H1 (cell line): ENCODE measurements at regions not wholly inside any gene's neighbourhood (a gene's known extent, or its start where the extent isn't known, plus 50 kb on each side); places are given as distances from the start of the nearest gene placed in this dataset.

Experiments used
- CTCF ChIA-PET: fragments of 300-600 bp; sonication (Branson Sonifier 250); formaldehyde crosslinking; loops from one replicate; lab custom pipeline; 2021; ENCODE audit not compliant: partially characterized antibody; lab: Charles Lee
- POLR2A ChIA-PET: fragments of 300-600 bp; sonication (Branson Sonifier 250); formaldehyde crosslinking; loops from one replicate; lab custom pipeline; 2021; ENCODE audit warnings: inconsistent platforms; ENCODE audit not compliant: partially characterized antibody; lab: Charles Lee
- DNase-seq, 2 experiments: peaks; one replicate each; pipeline versions ENCODE4 v3.0.0 to v3.0.0-alpha.2; 2010 to 2022; ENCODE audit warnings: low spot score in 2 of 2, low read depth in 1 of 2, mixed read lengths in 1 of 2
- FAIRE-seq: peaks from 2 replicates; lab custom pipeline; 2011; peaks lifted over from hg19 to GRCh38; lab: Jason Lieb, UNC
- H2AFZ ChIP-seq: 2 replicates; pipeline ENCODE4 v1.8.1; 2012; ENCODE audit warnings: low read length, inconsistent platforms
- H2AK5ac ChIP-seq: 2 replicates; pipeline ENCODE4 v1.6.1; 2013; ENCODE audit warnings: low read depth, low read length
- H2BK120ac ChIP-seq: replicated peaks from 2 replicates; pipeline ENCODE3; 2013; ENCODE audit warnings: low read depth, low read length, inconsistent platforms
- H2BK12ac ChIP-seq: 2 replicates; pipeline ENCODE4 v1.6.1; 2013; ENCODE audit warnings: low read depth, low read length
- H2BK15ac ChIP-seq: 2 replicates; pipeline ENCODE4 v1.6.1; 2013; ENCODE audit warnings: low read length
- H2BK20ac ChIP-seq: 2 replicates; pipeline ENCODE4 v1.6.1; 2013; ENCODE audit warnings: low read length
- H2BK5ac ChIP-seq: 2 replicates; pipeline ENCODE4 v1.6.1; 2013; ENCODE audit warnings: low read depth, low read length
- H3K14ac ChIP-seq: 2 replicates; pipeline ENCODE4 v1.6.1; 2013; ENCODE audit warnings: inconsistent platforms; ENCODE audit not compliant: insufficient read length
- H3K18ac ChIP-seq: 2 replicates; pipeline ENCODE4 v1.6.1; 2013; ENCODE audit warnings: low read length; ENCODE audit errors: extremely low read depth
- H3K23ac ChIP-seq: 2 replicates; pipeline ENCODE4 v1.6.1; 2013; ENCODE audit warnings: inconsistent platforms; ENCODE audit not compliant: insufficient read length
- H3K23me2 ChIP-seq: 2 replicates; pipeline ENCODE4 v1.6.1; 2013; ENCODE audit warnings: low read depth, low read length
- H3K27ac ChIP-seq: 2 replicates; pipeline ENCODE4 v1.6.1; 2011; ENCODE audit warnings: low read depth, low read length, inconsistent platforms
- H3K27me3 ChIP-seq, 4 experiments: replicated peaks in 1 of 4; 1 replicate in 1 of 4; 2 replicates in 3 of 4; pipeline versions ENCODE4 v1.6.1 to v1.8.1; 2011 to 2013; ENCODE audit warnings: low read length in 3 of 4, mild to moderate bottlenecking in 3 of 4, inconsistent platforms in 2 of 4, mixed read lengths in 2 of 4, moderate library complexity in 1 of 4; ENCODE audit not compliant: control insufficient read depth in 3 of 4, insufficient read depth in 3 of 4; ENCODE audit errors: extremely low read depth in 1 of 4
- H3K36me3 ChIP-seq, 4 experiments: 2 replicates each; pipeline versions ENCODE4 v1.6.1 to v1.8.1; 2011 to 2013; ENCODE audit warnings: mild to moderate bottlenecking in 4 of 4, low read length in 3 of 4, moderate library complexity in 2 of 4, control low read depth in 1 of 4, inconsistent platforms in 1 of 4; ENCODE audit not compliant: insufficient read depth in 4 of 4, control insufficient read depth in 2 of 4
- H3K4ac ChIP-seq: replicated peaks from 2 replicates; pipeline ENCODE3; 2013; ENCODE audit warnings: low read length, low read depth, mixed read lengths, inconsistent platforms; ENCODE audit not compliant: insufficient read length
- H3K4me1 ChIP-seq, 4 experiments: replicated peaks in 1 of 4; 1 replicate in 1 of 4; 2 replicates in 3 of 4; pipeline versions ENCODE4 v1.6.1 to v1.8.1; 2011 to 2013; ENCODE audit warnings: low read length in 3 of 4, inconsistent platforms in 2 of 4, mixed read lengths in 1 of 4; ENCODE audit not compliant: insufficient read depth in 4 of 4, control insufficient read depth in 3 of 4
- H3K4me2 ChIP-seq, 2 experiments: 2 replicates each; pipeline versions ENCODE4 v1.6.1 to v1.8.1; 2011 to 2013; ENCODE audit warnings: low read depth in 2 of 2, low read length in 2 of 2, control low read depth in 1 of 2, inconsistent platforms in 1 of 2, mild to moderate bottlenecking in 1 of 2; ENCODE audit not compliant: insufficient read depth in 1 of 2
- H3K4me3 ChIP-seq, 4 experiments: fragments of 200-600, 300-600 bp in 1 of 4; sonication (generic), shearing (Covaris generic), sonication (Bioruptor Twin) in 1 of 4; 2 replicates each; pipeline versions ENCODE4 v1.5.1 to v1.8.1; 2011 to 2016; ENCODE audit warnings: low read length in 4 of 4, low read depth in 3 of 4, control low read depth in 2 of 4, inconsistent platforms in 2 of 4, mild to moderate bottlenecking in 2 of 4, mixed read lengths in 1 of 4, moderate library complexity in 1 of 4; ENCODE audit not compliant: insufficient read depth in 2 of 4; ENCODE audit errors: extremely low read depth in 1 of 4
- H3K56ac ChIP-seq: replicated peaks from 2 replicates; pipeline ENCODE3; 2013; ENCODE audit warnings: low read depth, mild to moderate bottlenecking, mixed read lengths, low read length, inconsistent platforms; ENCODE audit not compliant: insufficient read length
- H3K79me1 ChIP-seq: 2 replicates; pipeline ENCODE4 v1.6.1; 2013; ENCODE audit warnings: low read depth, low read length, control low read depth
- H3K79me2 ChIP-seq, 2 experiments: 2 replicates each; pipeline versions ENCODE4 v1.6.1 to v1.8.1; 2012 to 2013; ENCODE audit warnings: low read length in 2 of 2, mild to moderate bottlenecking in 2 of 2, inconsistent platforms in 1 of 2; ENCODE audit not compliant: insufficient read depth in 2 of 2, control insufficient read depth in 1 of 2
- H3K9ac ChIP-seq, 4 experiments: replicated peaks in 1 of 4; 1 replicate in 1 of 4; 2 replicates in 3 of 4; pipeline versions ENCODE4 v1.6.1 to v1.8.1; 2011 to 2013; ENCODE audit warnings: low read depth in 3 of 4, low read length in 3 of 4, control low read depth in 2 of 4, mild to moderate bottlenecking in 2 of 4, moderate library complexity in 2 of 4, inconsistent platforms in 1 of 4; ENCODE audit errors: extremely low read depth in 1 of 4
- H3K9me3 ChIP-seq, 2 experiments: 2 replicates each; pipeline versions ENCODE4 v1.6.1 to v1.8.1; 2012 to 2013; ENCODE audit warnings: mild to moderate bottlenecking in 2 of 2, moderate library complexity in 2 of 2, control low read depth in 1 of 2, inconsistent platforms in 1 of 2, low read depth in 1 of 2, low read length in 1 of 2, mixed read lengths in 1 of 2; ENCODE audit not compliant: insufficient read depth in 2 of 2
- H4K20me1 ChIP-seq, 2 experiments: replicated peaks in 1 of 2; 2 replicates each; pipeline versions ENCODE3 to v1.8.1; 2011 to 2013; ENCODE audit warnings: inconsistent platforms in 2 of 2, low read length in 2 of 2, mild to moderate bottlenecking in 1 of 2; ENCODE audit not compliant: insufficient read depth in 2 of 2, control insufficient read depth in 1 of 2
- H4K5ac ChIP-seq: 2 replicates; pipeline ENCODE4 v1.6.1; 2013; ENCODE audit warnings: low read length, low read depth, mixed read lengths, inconsistent platforms; ENCODE audit not compliant: insufficient read length
- H4K8ac ChIP-seq: 2 replicates; pipeline ENCODE4 v1.8.0; 2013; ENCODE audit warnings: mild to moderate bottlenecking, moderate library complexity, low read length, inconsistent platforms; ENCODE audit not compliant: insufficient read depth; ENCODE audit errors: extremely low read depth
- H4K91ac ChIP-seq: replicated peaks from 2 replicates; pipeline ENCODE3; 2013; ENCODE audit warnings: low read length, mixed read lengths, inconsistent platforms; ENCODE audit not compliant: insufficient read length
- EP300 ChIP-seq, 2 experiments: IDR thresholded peaks; 1 replicate in 1 of 2; 2 replicates in 1 of 2; pipeline ENCODE4 v1.6.1; 2011 to 2012; ENCODE audit warnings: low read depth in 2 of 2, low read length in 2 of 2, mild to moderate bottlenecking in 2 of 2, borderline replicate concordance in 1 of 2, inconsistent platforms in 1 of 2, moderate library complexity in 1 of 2
- KDM1A ChIP-seq: fragments of 200-600, 300-600 bp; sonication (generic); IDR thresholded peaks from 2 replicates; pipeline ENCODE4 v1.7.1; 2016; ENCODE audit warnings: mild to moderate bottlenecking, low read length, borderline replicate concordance
- POLR2A ChIP-seq, 2 experiments: IDR thresholded peaks; 1 replicate in 1 of 2; 2 replicates in 1 of 2; pipeline ENCODE4 v1.6.1; 2011; ENCODE audit warnings: low read depth in 2 of 2, low read length in 2 of 2, mild to moderate bottlenecking in 2 of 2; ENCODE audit errors: control extremely low read depth in 1 of 2
- POLR2AphosphoS5 ChIP-seq: IDR thresholded peaks from 2 replicates; pipeline ENCODE4 v1.6.1; 2011; ENCODE audit warnings: low read depth, low read length
- SAP30 ChIP-seq: fragments of 300-600 bp; sonication (generic); IDR thresholded peaks from 2 replicates; pipeline ENCODE4 v1.7.1; 2012; ENCODE audit warnings: low read length, moderate library complexity, mild to moderate bottlenecking, inconsistent platforms; ENCODE audit not compliant: insufficient read depth, insufficient replicate concordance
- SP1 ChIP-seq: IDR thresholded peaks from 2 replicates; pipeline ENCODE4 v1.6.1; 2011; ENCODE audit warnings: low read depth, low read length
- TAF1 ChIP-seq: IDR thresholded peaks from 2 replicates; pipeline ENCODE4 v1.6.1; 2011; ENCODE audit warnings: mild to moderate bottlenecking, low read depth, low read length
- WGBS, 2 experiments: shearing (Covaris generic) in 1 of 2; methylation state at CpG; one replicate each; pipeline versions ENCODE4 v1.1.6 to v1.1.7; 2013 to 2015; ENCODE audit warnings: low lambda C conversion rate in 2 of 2, mixed read lengths in 2 of 2, inconsistent platforms in 1 of 2, low coverage in 1 of 2, missing lambda C conversion rate in 1 of 2; ENCODE audit not compliant: insufficient replicate concordance in 2 of 2, insufficient coverage in 1 of 2, insufficient read length in 1 of 2; ENCODE audit errors: extremely low coverage in 1 of 2, missing lambda C conversion rate in 1 of 2; 5-methylcytosine and 5-hydroxymethylcytosine counted together

DNA sequence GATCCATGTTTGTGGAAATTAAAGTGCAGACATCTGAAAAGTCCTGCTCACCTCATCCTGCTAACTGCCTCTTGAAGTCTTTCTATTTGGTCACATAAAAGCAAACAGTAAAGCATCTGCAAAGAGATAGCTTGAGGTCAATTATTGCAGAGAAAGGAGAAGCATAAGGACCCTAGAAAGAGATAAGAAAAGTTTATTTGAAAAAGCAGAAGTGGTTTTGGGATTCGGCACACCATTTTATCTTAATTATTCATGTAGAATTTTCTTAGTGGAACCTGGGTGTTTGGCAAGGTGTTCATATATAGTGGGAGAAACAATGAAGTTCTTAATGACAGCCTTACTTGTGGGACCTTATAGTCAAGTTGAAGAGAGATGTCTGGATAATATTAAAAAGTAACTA, 280.8 kb downstream of the CENPW start:
- no peak for TF ChIP-seq SAP30
- TF ChIP-seq TAF1 = no peak
- no peak for TF ChIP-seq KDM1A
- TF ChIP-seq SP1 = no peak
- no peak for TF ChIP-seq POLR2AphosphoS5
- no peak for TF ChIP-seq POLR2A (IDR thresholded peaks at IDR 0.05; ENCODE audit: control extremely low read depth in 1 of 2, low read depth in 2 of 2, low read length in 2 of 2)
- no peak for TF ChIP-seq EP300 (IDR thresholded peaks at IDR 0.05; ENCODE audit: borderline replicate concordance in 1 of 2, low read depth in 2 of 2, low read length in 2 of 2)
- Histone ChIP-seq H2BK15ac (no peak overlapping the region), H3K79me1 (no peaks in the 10 kb centered on the region), H3K27me3 (no peaks in the 10 kb centered on the region), H2BK5ac (no peak overlapping the region), H3K23me2 (no peaks in the 10 kb centered on the region), H2AFZ (no peak overlapping the region), H3K79me2 (no peaks in the 10 kb centered on the region), H3K18ac (no peak overlapping the region), H3K14ac (no peak overlapping the region), H2AK5ac (no peak overlapping the region), H4K8ac (no peak overlapping the region), H2BK20ac (no peak overlapping the region), H4K91ac (no peak overlapping the region), H3K9ac (no peak overlapping the region), H2BK120ac (no peak overlapping the region), H3K9me3 (no peaks in the 10 kb centered on the region), H3K23ac (no peak overlapping the region), H4K20me1 (no peaks in the 10 kb centered on the region), H3K36me3 (no peaks in the 10 kb centered on the region), H2BK12ac (no peak overlapping the region), H4K5ac (no peak overlapping the region), H3K4me2 (no peak overlapping the region), H3K4ac (no peak overlapping the region), H3K56ac (no peak overlapping the region), H3K4me3 (no peak overlapping the region), H3K27ac (no peak overlapping the region), H3K4me1 (0 out of 7 replicates have a peak, but pooled peaks cover 0 to 2% (median 0%) of the 10 kb centered on the region in 4 experiments)
- POLR2A ChIA-PET = no interaction called here
- DNase-seq (no peak), FAIRE-seq (no peak)
- WGBS, 2 experiments = 80% methylated on average over 1 of the region's 1 CpG; no CpG with 5 or more reads in 1 of the 2 experiments
- CTCF ChIA-PET = interaction anchor here (0.5 to 1.3 kb wide), 3 partner anchors 132 to 423 kb away, joined by 3 read pairs; no protein-coding TSS in a partner anchor
